Naive thymus-derived CD4-positive, alpha-beta T cell (primary cell): ENCODE measurements at regions not wholly inside any gene's neighbourhood (a gene's known extent, or its start where the extent isn't known, plus 50 kb on each side); places are given as distances from the start of the nearest gene placed in this dataset.

Experiments used
- ATAC-seq: fragments of 150-1000 bp; cut with Tn5 transposase; 2 replicates; pipeline ENCODE4 v1.10.0; 2021; ENCODE audit warnings: mild to moderate bottlenecking, moderate library complexity
- CTCF ChIA-PET: fragments of 350-600 bp; sonication (Branson Sonifier 250); formaldehyde crosslinking; loops from one replicate; lab custom pipeline; 2021; ENCODE audit warnings: antibody characterized with exemption; lab: Charles Lee
- POLR2A ChIA-PET: fragments of 350-600 bp; sonication (Branson Sonifier 250); formaldehyde crosslinking; loops from one replicate; lab custom pipeline; 2021; ENCODE audit warnings: antibody characterized with exemption, inconsistent platforms; lab: Charles Lee
- DNase-seq, 9 donors: peaks; one replicate each; pipeline versions ENCODE4 v3.0.0 to v3.0.0-alpha.2; 2020 to 2022; ENCODE audit warnings: mixed read lengths in 1 of 9
- H3K27ac ChIP-seq: one replicate; pipeline ENCODE4 v1.7.0; 2013; ENCODE audit warnings: mild to moderate bottlenecking, low read depth, low read length, moderate library complexity
- H3K27me3 ChIP-seq, 2 donors: one replicate each; pipeline ENCODE4 v1.7.0; 2013; ENCODE audit warnings: low read length in 2 of 2, mild to moderate bottlenecking in 2 of 2, moderate library complexity in 2 of 2; ENCODE audit not compliant: control insufficient read depth in 2 of 2, insufficient read depth in 2 of 2
- H3K36me3 ChIP-seq, 3 experiments: 1 replicate in 2 of 3; 2 replicates in 1 of 3; pipeline ENCODE4 v1.7.0; 2013; ENCODE audit warnings: low read length in 3 of 3, mild to moderate bottlenecking in 3 of 3, moderate library complexity in 1 of 3; ENCODE audit not compliant: insufficient read depth in 3 of 3, control insufficient read depth in 2 of 3
- H3K4me1 ChIP-seq, 2 donors: one replicate each; pipeline ENCODE4 v1.7.0; 2013; ENCODE audit warnings: low read length in 2 of 2, mild to moderate bottlenecking in 2 of 2, moderate library complexity in 1 of 2; ENCODE audit not compliant: control insufficient read depth in 2 of 2, insufficient read depth in 2 of 2
- H3K4me3 ChIP-seq: 2 replicates; pipeline ENCODE4 v1.7.0; 2013; ENCODE audit warnings: mild to moderate bottlenecking, low read length
- H3K9me3 ChIP-seq, 3 experiments: 1 replicate in 2 of 3; 2 replicates in 1 of 3; pipeline ENCODE4 v1.7.0; 2013; ENCODE audit warnings: low read length in 3 of 3; ENCODE audit not compliant: control insufficient read depth in 2 of 3
- H3K27ac Mint-ChIP-seq, 9 donors: one replicate each; pipeline ENCODE4 v1.8.0; 2020 to 2022; ENCODE audit warnings: mixed read lengths in 9 of 9, mild to moderate bottlenecking in 8 of 9, moderate library complexity in 5 of 9, inconsistent platforms in 2 of 9
- H3K27me3 Mint-ChIP-seq, 5 donors: one replicate each; pipeline ENCODE4 v1.8.0; 2021 to 2022; ENCODE audit warnings: mixed read lengths in 5 of 5, mild to moderate bottlenecking in 1 of 5
- H3K36me3 Mint-ChIP-seq, 5 donors: one replicate each; pipeline ENCODE4 v1.8.0; 2020 to 2022; ENCODE audit warnings: mixed read lengths in 5 of 5, mild to moderate bottlenecking in 3 of 5, inconsistent platforms in 1 of 5
- H3K4me1 Mint-ChIP-seq, 7 donors: one replicate each; pipeline ENCODE4 v1.8.0; 2020 to 2022; ENCODE audit warnings: mixed read lengths in 7 of 7, mild to moderate bottlenecking in 3 of 7, inconsistent platforms in 1 of 7
- H3K4me3 Mint-ChIP-seq, 10 donors: one replicate each; pipeline ENCODE4 v1.8.0; 2020 to 2022; ENCODE audit warnings: mild to moderate bottlenecking in 10 of 10, mixed read lengths in 10 of 10, moderate library complexity in 6 of 10, inconsistent platforms in 2 of 10
- H3K9me3 Mint-ChIP-seq, 11 donors: one replicate each; pipeline ENCODE4 v1.8.0; 2020 to 2022; ENCODE audit warnings: mixed read lengths in 11 of 11, mild to moderate bottlenecking in 4 of 11, inconsistent platforms in 1 of 11, moderate library complexity in 1 of 11
- intact Hi-C, 2 donors: fragments of 100-400 bp; cut with micrococcal nuclease; formaldehyde crosslinking; loops; one replicate each; pipeline ENCODE4 v1.15.1; 2023

GRCh38 chr3:16800361-16800760 is 84.4 kb upstream of the PLCL2 start:
- H3K27me3 Mint-ChIP-seq: peaks cover 0 to 6% (median 0%) of the 10 kb centered on the region in 5 donors
- ChIA-PET POLR2A (no interaction called here), CTCF (no interaction called here)
- Histone ChIP-seq H3K4me1 (peaks cover 15 to 16% of the 10 kb centered on the region in 2 donors), H3K27ac (no peak overlapping the region), H3K9me3 (no peaks in the 10 kb centered on the region), H3K36me3 (no peaks in the 10 kb centered on the region), H3K4me3 (no peak overlapping the region), H3K27me3 (no peaks in the 10 kb centered on the region)
- peaks cover 29 to 50% (median 37%) of the 10 kb centered on the region in 7 donors for H3K4me1 Mint-ChIP-seq
- H3K4me3 Mint-ChIP-seq: peak overlapping the region in 9 of 10 donors; percentile 4 to 65 (median 43)
- intact Hi-C loops: no loop called here
- H3K9me3 Mint-ChIP-seq: peaks cover 0 to 8% (median 0%) of the 10 kb centered on the region in 11 donors
- ATAC-seq (no peak), DNase-seq (no peak)
- H3K27ac Mint-ChIP-seq: peak overlapping the region; percentile 9 to 81 (median 61)
- peaks cover 0 to 8% (median 0%) of the 10 kb centered on the region in 5 donors for H3K36me3 Mint-ChIP-seq

- H3K4me3 Mint-ChIP-seq: peak overlapping the region in 3 of 10 donors; percentile 7 to 52 (median 19)
- ChIA-PET POLR2A (interaction anchor here (0.6 to 0.9 kb wide), 2 partner anchors 513 to 1952 kb away, joined by 3 read pairs; no protein-coding TSS in a partner anchor), CTCF (no interaction called here)
- peaks cover 29 to 50% (median 37%) of the 10 kb centered on the region in 7 donors for H3K4me1 Mint-ChIP-seq
- intact Hi-C loops: no loop called here
- Histone ChIP-seq H3K4me3 (no peak overlapping the region), H3K27ac (no peak overlapping the region), H3K36me3 (no peaks in the 10 kb centered on the region), H3K27me3 (no peaks in the 10 kb centered on the region), H3K4me1 (peaks cover 15 to 16% of the 10 kb centered on the region in 2 donors), H3K9me3 (no peaks in the 10 kb centered on the region)
- ATAC-seq: peak; percentile 70
- peaks cover 0 to 8% (median 0%) of the 10 kb centered on the region in 5 donors for H3K36me3 Mint-ChIP-seq
- H3K27me3 Mint-ChIP-seq: peaks cover 0 to 13% (median 0%) of the 10 kb centered on the region in 5 donors
- DNase-seq: peak in 1 of 9 donors; percentile 5
- peaks cover 0 to 8% (median 0%) of the 10 kb centered on the region in 11 donors for H3K9me3 Mint-ChIP-seq
- H3K27ac Mint-ChIP-seq: peak overlapping the region in 1 of 9 donors; percentile 61
These were observed 83.5 kb upstream of the PLCL2 start for GRCh38 chr3:16801223-16801622.

GRCh38 chr3:16801698-16802097 is 83.1 kb upstream of the PLCL2 start:
- H3K36me3 Mint-ChIP-seq: peaks cover 0 to 8% (median 0%) of the 10 kb centered on the region in 5 donors
- no peaks in the 10 kb centered on the region for H3K9me3 ChIP-seq
- no peaks in the 10 kb centered on the region for H3K36me3 ChIP-seq
- peak; percentile 36 for ATAC-seq
- H3K27ac Mint-ChIP-seq: peak overlapping the region in 6 of 9 donors; percentile 36 to 79 (median 64)
- intact Hi-C loops: no loop called here
- DNase-seq: peak in 5 of 9 donors; percentile 5 to 48 (median 28)
- no peak overlapping the region for H3K4me3 ChIP-seq
- peaks cover 15 to 16% of the 10 kb centered on the region in 2 donors for H3K4me1 ChIP-seq
- H3K27me3 ChIP-seq: no peaks in the 10 kb centered on the region
- peaks cover 0 to 8% (median 0%) of the 10 kb centered on the region in 11 donors for H3K9me3 Mint-ChIP-seq
- peaks cover 28 to 48% (median 35%) of the 10 kb centered on the region in 7 donors for H3K4me1 Mint-ChIP-seq
- ChIA-PET CTCF (no interaction called here), POLR2A (interaction anchor here (0.6 to 0.9 kb wide), 3 partner anchors 27 to 1952 kb away, joined by 3 read pairs; no protein-coding TSS in a partner anchor)
- peak overlapping the region in 1 of 10 donors; percentile 30 for H3K4me3 Mint-ChIP-seq
- H3K27me3 Mint-ChIP-seq: peaks cover 0 to 18% (median 0%) of the 10 kb centered on the region in 5 donors
- no peak overlapping the region for H3K27ac ChIP-seq

GRCh38 chr3:16802389-16802788 is 82.4 kb upstream of the PLCL2 start:
- ChIA-PET CTCF (no interaction called here), POLR2A (interaction anchor here (0.8 kb wide), 1 partner anchor 26 kb away, joined by 4 read pairs; no protein-coding TSS in a partner anchor)
- H3K27ac Mint-ChIP-seq: peak overlapping the region in 7 of 9 donors; percentile 8 to 84 (median 72)
- Histone ChIP-seq H3K4me3 (no peak overlapping the region), H3K27me3 (no peaks in the 10 kb centered on the region), H3K4me1 (peaks cover 15 to 16% of the 10 kb centered on the region in 2 donors), H3K27ac (no peak overlapping the region), H3K9me3 (no peaks in the 10 kb centered on the region), H3K36me3 (no peaks in the 10 kb centered on the region)
- ATAC-seq (peak; percentile 53), DNase-seq (no peak)
- peaks cover 21 to 41% (median 35%) of the 10 kb centered on the region in 7 donors for H3K4me1 Mint-ChIP-seq
- H3K27me3 Mint-ChIP-seq: peaks cover 0 to 25% (median 0%) of the 10 kb centered on the region in 5 donors
- peak overlapping the region in 4 of 10 donors; percentile 7 to 45 (median 32) for H3K4me3 Mint-ChIP-seq
- intact Hi-C loops: no loop called here
- peaks cover 0 to 8% (median 0%) of the 10 kb centered on the region in 11 donors for H3K9me3 Mint-ChIP-seq
- peaks cover 0 to 7% (median 0%) of the 10 kb centered on the region in 5 donors for H3K36me3 Mint-ChIP-seq

GRCh38 chr3:16803019-16803418 is 81.7 kb upstream of the PLCL2 start:
- H3K9me3 Mint-ChIP-seq: peaks cover 0 to 8% (median 0%) of the 10 kb centered on the region in 11 donors
- POLR2A ChIA-PET: no interaction called here
- Histone ChIP-seq H3K4me3 (no peak overlapping the region), H3K36me3 (no peaks in the 10 kb centered on the region), H3K9me3 (no peaks in the 10 kb centered on the region), H3K4me1 (peaks cover 13 to 15% of the 10 kb centered on the region in 2 donors), H3K27ac (no peak overlapping the region), H3K27me3 (no peaks in the 10 kb centered on the region)
- peaks cover 0 to 29% (median 0%) of the 10 kb centered on the region in 5 donors for H3K27me3 Mint-ChIP-seq
- intact Hi-C loops: no loop called here
- H3K4me1 Mint-ChIP-seq: peaks cover 21 to 40% (median 34%) of the 10 kb centered on the region in 7 donors
- ATAC-seq (no peak), DNase-seq (no peak)
- H3K4me3 Mint-ChIP-seq: no peak overlapping the region
- peak overlapping the region in 6 of 9 donors; percentile 8 to 76 (median 58) for H3K27ac Mint-ChIP-seq
- CTCF ChIA-PET: no interaction called here
- peaks cover 0 to 7% (median 0%) of the 10 kb centered on the region in 5 donors for H3K36me3 Mint-ChIP-seq

- Histone ChIP-seq H3K27ac (no peak overlapping the region), H3K36me3 (no peaks in the 10 kb centered on the region), H3K4me3 (no peak overlapping the region), H3K9me3 (no peaks in the 10 kb centered on the region), H3K27me3 (no peaks in the 10 kb centered on the region), H3K4me1 (peaks cover 13 to 14% of the 10 kb centered on the region in 2 donors)
- peaks cover 10 to 40% (median 29%) of the 10 kb centered on the region in 7 donors for H3K4me1 Mint-ChIP-seq
- H3K36me3 Mint-ChIP-seq: no peaks in the 10 kb centered on the region
- POLR2A ChIA-PET: interaction anchor here (0.5 to 1.7 kb wide), 3 partner anchors 35 to 195 kb away, joined by 3 to 4 read pairs (median 3); no protein-coding TSS in a partner anchor
- DNase-seq: no peak
- peaks cover 0 to 42% (median 0%) of the 10 kb centered on the region in 5 donors for H3K27me3 Mint-ChIP-seq
- peaks cover 0 to 1% (median 0%) of the 10 kb centered on the region in 11 donors for H3K9me3 Mint-ChIP-seq
- CTCF ChIA-PET: interaction anchor here (0.8 to 1.2 kb wide), 3 partner anchors 16 to 427 kb away, joined by 3 read pairs; no protein-coding TSS in a partner anchor
- ATAC-seq: no peak
- no peak overlapping the region for H3K4me3 Mint-ChIP-seq
- H3K27ac Mint-ChIP-seq: no peak overlapping the region
- intact Hi-C loops: loop anchor here in 1 of 2 donors (5.0 kb wide), 3 partner anchors 205 to 360 kb away; no protein-coding TSS in a partner anchor
These were observed 77.4 kb upstream of the PLCL2 start for GRCh38 chr3:16807391-16807790.
